ENCODE measurements at regions not wholly inside any gene's neighbourhood (a gene's known extent, or its start where the extent isn't known, plus 50 kb on each side); places are given as distances from the start of the nearest gene placed in this dataset.

GRCh38 chr2:82879803-82880202 is 1579.3 kb downstream of the SUCLG1 start:
- H3K27ac ChIP-seq (ENCODE audit: low read depth, low read length): no peak overlapping the region
- TF ChIP-seq CTCF (IDR thresholded peaks at IDR 0.05; ENCODE audit: insufficient read depth, low read length, poor library complexity, severe bottlenecking): no peak
- no peak for TF ChIP-seq EZH2phosphoT487 (conservative IDR thresholded peaks at IDR 0.05; ENCODE audit: low read length)
- no peaks in the 10 kb centered on the region for H3F3A ChIP-seq (ENCODE audit: insufficient read depth)
- H3K79me2 ChIP-seq (ENCODE audit: insufficient read depth, low read length): no peaks in the 10 kb centered on the region
- no peak overlapping the region for H3K9ac ChIP-seq (ENCODE audit: low read length)
- H4K20me1 ChIP-seq (ENCODE audit: low read depth, low read length): no peaks in the 10 kb centered on the region
- no peaks in the 10 kb centered on the region for H3K9me2 ChIP-seq (replicated peaks; ENCODE audit: insufficient read depth, low read length)
- H3K4me3 ChIP-seq (ENCODE audit: insufficient read depth, low read length, poor library complexity, severe bottlenecking): no peak overlapping the region
- H2AFZ ChIP-seq (ENCODE audit: low read depth, low read length, severe bottlenecking): no peak overlapping the region
- H3K27me3 ChIP-seq (ENCODE audit: low read length): no peaks in the 10 kb centered on the region
- H3K4me2 ChIP-seq (ENCODE audit: low read depth, low read length, poor library complexity, severe bottlenecking): no peak overlapping the region
- no peaks in the 10 kb centered on the region for H3K9me3 ChIP-seq (ENCODE audit: insufficient read depth, low read length)
- no peaks in the 10 kb centered on the region for H3K36me3 ChIP-seq (ENCODE audit: low read length)

GRCh38 chr2:82875858-82876257 is 1583.2 kb downstream of the SUCLG1 start:
- TF ChIP-seq EZH2phosphoT487 (conservative IDR thresholded peaks at IDR 0.05; ENCODE audit: low read length) (no peak), CTCF (IDR thresholded peaks at IDR 0.05; ENCODE audit: insufficient read depth, low read length, poor library complexity, severe bottlenecking) (no peak)
- H3K27ac ChIP-seq (ENCODE audit: low read depth, low read length): no peak overlapping the region
- H3K9me2 ChIP-seq (replicated peaks; ENCODE audit: insufficient read depth, low read length): no peaks in the 10 kb centered on the region
- no peaks in the 10 kb centered on the region for H3K9me3 ChIP-seq (ENCODE audit: insufficient read depth, low read length)
- no peaks in the 10 kb centered on the region for H3F3A ChIP-seq (ENCODE audit: insufficient read depth)
- no peaks in the 10 kb centered on the region for H3K36me3 ChIP-seq (ENCODE audit: low read length)
- no peak overlapping the region for H2AFZ ChIP-seq (ENCODE audit: low read depth, low read length, severe bottlenecking)
- no peaks in the 10 kb centered on the region for H3K79me2 ChIP-seq (ENCODE audit: insufficient read depth, low read length)
- H3K27me3 ChIP-seq (ENCODE audit: low read length): no peaks in the 10 kb centered on the region
- no peak overlapping the region for H3K9ac ChIP-seq (ENCODE audit: low read length)
- no peak overlapping the region for H3K4me2 ChIP-seq (ENCODE audit: low read depth, low read length, poor library complexity, severe bottlenecking)
- H4K20me1 ChIP-seq (ENCODE audit: low read depth, low read length): no peaks in the 10 kb centered on the region
- no peak overlapping the region for H3K4me3 ChIP-seq (ENCODE audit: insufficient read depth, low read length, poor library complexity, severe bottlenecking)

- Histone ChIP-seq H2AFZ (ENCODE audit: low read depth, low read length, severe bottlenecking) (no peak overlapping the region), H4K20me1 (ENCODE audit: low read depth, low read length) (no peaks in the 10 kb centered on the region), H3F3A (ENCODE audit: insufficient read depth) (no peaks in the 10 kb centered on the region), H3K4me3 (ENCODE audit: insufficient read depth, low read length, poor library complexity, severe bottlenecking) (no peak overlapping the region), H3K27me3 (ENCODE audit: low read length) (no peaks in the 10 kb centered on the region), H3K9me2 (replicated peaks; ENCODE audit: insufficient read depth, low read length) (no peaks in the 10 kb centered on the region), H3K36me3 (ENCODE audit: low read length) (no peaks in the 10 kb centered on the region), H3K9ac (ENCODE audit: low read length) (no peak overlapping the region), H3K27ac (ENCODE audit: low read depth, low read length) (no peak overlapping the region), H3K4me2 (ENCODE audit: low read depth, low read length, poor library complexity, severe bottlenecking) (no peak overlapping the region), H3K9me3 (ENCODE audit: insufficient read depth, low read length) (no peaks in the 10 kb centered on the region), H3K79me2 (ENCODE audit: insufficient read depth, low read length) (no peaks in the 10 kb centered on the region)
- TF ChIP-seq CTCF (IDR thresholded peaks at IDR 0.05; ENCODE audit: insufficient read depth, low read length, poor library complexity, severe bottlenecking) (no peak), EZH2phosphoT487 (conservative IDR thresholded peaks at IDR 0.05; ENCODE audit: low read length) (no peak)
Measured at GRCh38 chr2:82857967-82858366, 1601.1 kb downstream of the SUCLG1 start.

Measured in SU-DHL-6 (cell line).